Uterus (tissue), 2 donors: ENCODE measurements at regions not wholly inside any gene's neighbourhood (a gene's known extent, or its start where the extent isn't known, plus 50 kb on each side); places are given as distances from the start of the nearest gene placed in this dataset.

ENCODE experiments used
- CTCF ChIP-seq, 4 experiments: fragments of 200-600 bp in 2 of 4; fragments of 450-650 bp in 2 of 4; sonication (generic) in 2 of 4; IDR thresholded peaks; one replicate each; pipeline ENCODE4 v1.5.1; 2016 to 2019; ENCODE audit warnings: antibody characterized with exemption in 4 of 4, mild to moderate bottlenecking in 2 of 4, moderate library complexity in 1 of 4
- POLR2A ChIP-seq, 2 donors: fragments of 450-650 bp; IDR thresholded peaks; one replicate each; pipeline ENCODE4 v1.6.1; 2016; ENCODE audit warnings: antibody characterized with exemption in 2 of 2, mild to moderate bottlenecking in 1 of 2, moderate library complexity in 1 of 2

- TF ChIP-seq POLR2A (IDR thresholded peaks at IDR 0.05): no peak
- TF ChIP-seq CTCF (IDR thresholded peaks at IDR 0.05): no peak
These were observed 177.6 kb downstream of the DEPDC1B start for GRCh38 chr5:60522292-60522905.
